ENCODE measurements at regions not wholly inside any gene's neighbourhood (a gene's known extent, or its start where the extent isn't known, plus 50 kb on each side); places are given as distances from the start of the nearest gene placed in this dataset.

GRCh38 chr4:189376901-189377300, 563.8 kb upstream of the FRG1 start:
- no peak for DNase-seq

GRCh38 chr4:189377569-189377968, 563.1 kb upstream of the FRG1 start:
- DNase-seq: no peak

- DNase-seq: no peak
These were observed 555.6 kb upstream of the FRG1 start for GRCh38 chr4:189385098-189385497.

GRCh38 chr4:189385579-189385978, 555.1 kb upstream of the FRG1 start:
- DNase-seq: no peak

- DNase-seq: no peak
These were observed 544.2 kb upstream of the FRG1 start for GRCh38 chr4:189396435-189396834.

GRCh38 chr4:189404271-189404670, 536.4 kb upstream of the FRG1 start:
- no peak for DNase-seq

GRCh38 chr4:189409158-189409557, 531.5 kb upstream of the FRG1 start:
- DNase-seq: no peak

GRCh38 chr4:189414021-189414420, 526.7 kb upstream of the FRG1 start:
- no peak for DNase-seq

GRCh38 chr4:189420572-189420971, 520.1 kb upstream of the FRG1 start:
- DNase-seq: no peak

- DNase-seq: no peak
These were observed 504.5 kb upstream of the FRG1 start for GRCh38 chr4:189436207-189436606.

- DNase-seq: no peak
These were observed 500.0 kb upstream of the FRG1 start for GRCh38 chr4:189440716-189441115.

- DNase-seq: peak; percentile 8
These were observed 497.3 kb upstream of the FRG1 start for GRCh38 chr4:189443341-189443740.

- no peak for DNase-seq
These were observed 495.1 kb upstream of the FRG1 start for GRCh38 chr4:189445613-189446012.

GRCh38 chr4:189463734-189464133, 476.9 kb upstream of the FRG1 start:
- DNase-seq: no peak

GRCh38 chr4:189494407-189494806, 446.3 kb upstream of the FRG1 start:
- peak; percentile 61 for DNase-seq

GRCh38 chr4:189497516-189497915, 443.2 kb upstream of the FRG1 start:
- DNase-seq: no peak

GRCh38 chr4:189497996-189498395, 442.7 kb upstream of the FRG1 start:
- no peak for DNase-seq

- DNase-seq: no peak
These were observed 442.2 kb upstream of the FRG1 start for GRCh38 chr4:189498457-189498856.

- no peak for DNase-seq
These were observed 441.0 kb upstream of the FRG1 start for GRCh38 chr4:189499696-189500095.

- DNase-seq: no peak
These were observed 439.7 kb upstream of the FRG1 start for GRCh38 chr4:189500970-189501369.

- no peak for DNase-seq
These were observed 437.7 kb upstream of the FRG1 start for GRCh38 chr4:189502841-189503435.

- DNase-seq: no peak
These were observed 436.5 kb upstream of the FRG1 start for GRCh38 chr4:189504220-189504619.

- DNase-seq: no peak
These were observed 435.3 kb upstream of the FRG1 start for GRCh38 chr4:189505380-189505779.

GRCh38 chr4:189506080-189506479, 434.6 kb upstream of the FRG1 start:
- DNase-seq: no peak

- DNase-seq: no peak
These were observed 433.6 kb upstream of the FRG1 start for GRCh38 chr4:189507060-189507459.
